ENCODE measurements at regions not wholly inside any gene's neighbourhood (a gene's known extent, or its start where the extent isn't known, plus 50 kb on each side); places are given as distances from the start of the nearest gene placed in this dataset.
"Not testable (repeated sequence)": the region's sequence is repeated elsewhere in the genome, so short reads cannot be mapped to it uniquely, and the experiment has no call there.

DNA sequence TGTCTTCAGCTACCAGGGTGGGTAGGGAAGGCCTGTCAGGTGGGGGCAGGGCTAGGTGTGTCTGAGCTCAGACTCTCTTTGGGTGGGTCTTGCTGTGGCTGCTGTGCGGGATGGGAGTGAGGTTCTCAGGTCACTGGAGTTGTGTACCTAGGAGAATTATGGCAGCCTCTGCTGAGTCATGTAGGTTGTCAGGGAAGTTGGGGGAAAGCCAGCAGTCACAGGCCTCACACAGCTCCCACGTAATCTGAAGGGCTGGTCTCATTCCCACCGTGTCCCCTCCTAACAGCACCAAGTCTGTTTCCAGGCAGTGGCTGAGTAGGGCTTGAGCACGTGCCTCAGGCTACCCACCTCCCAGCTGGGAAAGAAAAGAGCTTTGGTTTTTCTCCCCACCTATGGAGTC, 67.0 kb downstream of the CHCHD4 start:
- no peak for DNase-seq (ENCODE audit: low read depth)

GRCh38 chr3:14047841-14048240, 76.8 kb downstream of the CHCHD4 start:
- DNase-seq (ENCODE audit: low read depth): no peak

DNA sequence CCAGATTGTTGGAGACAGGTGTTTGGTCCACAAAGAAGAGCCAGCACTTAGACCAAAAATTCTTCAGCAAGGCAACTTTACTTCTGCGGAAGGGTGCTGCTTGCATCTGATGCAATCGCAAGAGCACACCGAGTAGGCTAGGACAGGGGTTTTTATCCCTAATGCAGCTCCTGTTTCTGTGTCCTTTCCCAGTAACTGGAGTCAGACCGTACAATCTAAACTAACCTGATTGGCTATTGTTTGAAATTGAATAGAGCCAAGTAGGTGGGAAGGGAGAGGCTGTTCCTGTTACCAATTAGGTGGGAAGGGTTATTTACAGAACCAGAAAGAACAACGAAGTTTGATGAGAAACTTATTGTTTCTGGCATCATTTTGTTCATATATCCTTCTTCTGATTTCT, 77.6 kb downstream of the CHCHD4 start:
- no peak for DNase-seq (ENCODE audit: low read depth)

DNA sequence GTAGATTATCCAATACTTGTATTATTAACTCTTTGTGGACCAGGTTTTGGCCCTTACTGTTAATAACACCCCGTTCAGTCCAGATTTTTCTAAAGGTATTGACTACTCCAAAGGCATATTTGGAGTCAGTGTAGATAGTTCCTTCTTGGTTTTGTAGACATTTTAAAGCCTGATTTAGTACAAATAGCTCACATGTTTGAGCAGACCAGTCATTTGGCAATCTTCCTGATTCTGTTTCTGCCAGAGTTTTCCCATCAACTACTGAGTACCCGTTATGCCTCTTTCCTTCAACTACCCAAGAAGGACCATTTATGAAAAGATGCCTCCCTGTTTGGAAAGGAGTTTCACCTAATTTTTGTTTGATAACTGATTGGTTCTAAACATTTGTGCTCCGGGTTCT, 82.0 kb downstream of the CHCHD4 start:
- peak; percentile 20 for DNase-seq (ENCODE audit: low read depth)

DNA sequence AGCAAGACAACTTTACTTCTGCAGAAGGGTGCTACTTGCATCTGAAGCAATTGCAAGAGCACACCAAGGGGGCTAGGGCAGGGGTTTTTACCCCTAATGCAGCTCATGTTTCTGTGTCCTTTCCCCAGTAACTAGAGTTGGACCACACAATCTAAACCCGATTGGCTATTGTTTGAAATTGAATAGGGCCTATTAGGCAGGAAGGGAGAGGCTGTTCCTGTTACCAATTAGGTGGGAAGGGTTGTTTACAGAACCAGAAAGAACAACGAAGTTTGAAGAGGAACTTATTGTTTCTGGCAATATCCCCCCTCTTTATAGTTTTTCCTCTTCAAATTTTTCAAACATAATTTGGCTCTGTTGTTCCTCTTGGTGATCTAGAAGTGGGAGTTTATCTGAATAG, 85.5 kb downstream of the CHCHD4 start:
- no peak for DNase-seq (ENCODE audit: low read depth)

DNA sequence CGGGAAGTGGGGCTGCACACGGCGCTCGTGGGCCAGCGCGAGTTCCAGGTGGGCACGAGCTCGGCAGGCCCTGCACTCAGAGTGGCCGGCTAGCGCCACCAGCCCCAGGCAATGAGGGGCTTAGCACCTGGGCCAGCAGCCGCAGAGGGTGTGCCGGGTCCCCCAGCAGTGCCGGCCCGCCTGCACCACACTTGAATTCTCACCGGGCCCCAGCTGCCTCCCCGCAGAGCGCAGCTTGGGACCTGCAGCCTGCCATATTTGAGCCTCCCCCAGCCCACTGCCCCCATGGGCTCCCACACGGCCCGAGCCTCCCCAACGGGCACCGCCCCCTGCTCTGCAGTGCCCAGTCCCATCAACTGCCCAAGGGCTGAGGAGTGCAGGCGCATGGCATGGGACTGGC, 87.5 kb downstream of the CHCHD4 start:
- DNase-seq (ENCODE audit: low read depth): no peak

- no peak for DNase-seq (ENCODE audit: low read depth)
These were observed 91.6 kb downstream of the CHCHD4 start for GRCh38 chr3:14033023-14033422.

GRCh38 chr3:14031271-14031670, 93.4 kb downstream of the CHCHD4 start:
- peak; percentile 37 for DNase-seq (ENCODE audit: low read depth)

DNA sequence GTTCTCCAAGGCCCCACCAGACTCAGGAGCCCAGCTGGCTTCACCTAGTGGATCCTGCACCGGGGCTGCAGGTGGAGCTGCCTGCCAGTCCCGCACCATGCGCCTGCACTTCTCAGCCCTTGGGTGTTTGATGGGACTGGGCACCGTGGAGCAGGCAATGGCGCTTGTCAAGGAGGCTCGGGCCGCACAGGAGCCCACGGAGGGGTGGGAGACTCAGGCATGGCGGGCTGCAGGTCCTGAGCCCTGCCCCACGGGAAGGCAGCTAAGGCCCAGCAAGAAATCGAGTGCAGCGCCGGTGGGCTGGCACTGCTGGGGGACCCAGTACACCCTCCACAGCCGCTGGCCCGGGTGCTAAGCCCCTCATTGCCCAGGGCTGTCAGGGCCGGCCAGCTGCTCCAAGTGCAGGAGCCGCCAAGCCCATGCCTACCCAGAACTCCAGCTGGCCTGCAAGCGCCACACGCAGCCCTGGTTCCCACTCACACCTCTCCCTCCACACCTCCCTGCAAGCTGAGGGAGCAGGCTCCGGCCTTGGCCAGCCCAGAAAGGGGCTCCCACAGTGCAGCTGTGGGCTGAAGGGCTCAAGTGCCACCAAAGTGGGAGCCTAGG, 95.2 kb downstream of the CHCHD4 start:
- DNase-seq (ENCODE audit: low read depth): not testable (repeated sequence)

GRCh38 chr3:14028122-14028521, 96.5 kb downstream of the CHCHD4 start:
- DNase-seq (ENCODE audit: low read depth): not testable (repeated sequence)

GRCh38 chr3:14019459-14019858, 105.2 kb downstream of the CHCHD4 start:
- DNase-seq (ENCODE audit: low read depth): no peak

GRCh38 chr3:14016900-14017475, 107.7 kb downstream of the CHCHD4 start:
- no peak for DNase-seq (ENCODE audit: low read depth)

GRCh38 chr3:14007006-14007405, 117.7 kb downstream of the CHCHD4 start:
- DNase-seq (ENCODE audit: low read depth): no peak

GRCh38 chr3:14001136-14001535, 121.3 kb upstream of the WNT7A start:
- peak; percentile 50 for DNase-seq (ENCODE audit: low read depth)

DNA sequence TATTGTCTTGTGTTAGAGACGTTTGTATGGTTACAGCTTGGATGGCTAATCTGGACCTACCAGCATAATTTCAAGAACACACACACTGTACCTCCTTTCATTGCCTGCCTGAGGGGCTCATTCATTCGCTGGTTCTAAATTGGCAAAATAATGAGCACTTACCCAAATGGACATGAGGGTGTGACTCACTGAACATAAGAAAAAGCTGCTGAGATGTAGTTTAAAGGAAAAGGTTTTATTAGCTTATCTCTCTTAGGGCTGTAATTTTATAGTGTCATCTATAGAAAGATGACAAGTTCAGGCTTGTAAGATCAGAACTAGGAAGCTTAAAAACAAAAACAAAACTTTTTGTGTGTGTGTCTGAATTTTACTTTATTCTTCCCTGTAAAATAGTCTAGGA, 120.7 kb upstream of the WNT7A start:
- DNase-seq (ENCODE audit: low read depth): no peak

- no peak for DNase-seq (ENCODE audit: low read depth)
These were observed 119.0 kb upstream of the WNT7A start for GRCh38 chr3:13998831-13999230.

DNA sequence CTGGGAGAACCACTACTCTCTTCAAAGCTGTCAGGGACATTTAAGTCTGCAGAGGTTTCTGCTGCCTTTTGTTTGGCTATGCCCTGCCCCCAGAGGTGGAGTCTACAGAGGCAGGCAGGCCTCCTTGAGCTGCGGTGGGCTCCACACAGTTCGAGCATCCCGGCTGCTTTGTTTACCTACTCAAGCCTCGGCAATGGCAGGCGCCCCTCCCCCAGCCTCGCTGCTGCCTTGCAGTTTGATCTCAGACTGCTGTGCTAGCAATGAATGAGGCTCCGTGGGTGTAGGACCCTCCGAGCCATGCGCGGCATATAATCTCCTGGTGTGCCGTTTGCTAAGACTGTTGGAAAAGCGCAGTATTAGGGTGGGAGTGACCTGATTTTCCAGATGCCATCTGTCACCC, 115.3 kb upstream of the WNT7A start:
- DNase-seq (ENCODE audit: low read depth): not testable (repeated sequence)

DNA sequence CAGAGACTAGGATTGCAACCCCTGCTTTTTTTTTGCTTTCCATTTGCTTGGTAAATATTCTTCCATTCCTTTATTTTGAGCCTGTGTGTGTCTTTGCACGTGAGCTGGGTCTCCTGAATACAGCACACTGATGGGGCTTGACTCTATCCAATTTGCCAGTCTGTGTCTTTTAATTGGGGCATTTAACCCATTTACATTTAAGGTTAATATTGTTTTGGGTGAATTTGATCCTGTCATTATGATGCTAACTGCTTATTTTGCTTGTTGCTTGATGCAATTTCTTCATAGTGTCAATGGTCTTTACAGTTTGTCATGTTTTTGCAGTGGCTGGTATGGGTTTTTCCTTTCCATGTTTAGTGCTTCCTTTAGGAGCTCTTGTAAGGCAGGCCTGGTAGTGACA, 109.1 kb upstream of the WNT7A start:
- not testable (repeated sequence) for DNase-seq (ENCODE audit: low read depth)

GRCh38 chr3:13976469-13976868, 96.6 kb upstream of the WNT7A start:
- DNase-seq (ENCODE audit: low read depth): no peak

DNA sequence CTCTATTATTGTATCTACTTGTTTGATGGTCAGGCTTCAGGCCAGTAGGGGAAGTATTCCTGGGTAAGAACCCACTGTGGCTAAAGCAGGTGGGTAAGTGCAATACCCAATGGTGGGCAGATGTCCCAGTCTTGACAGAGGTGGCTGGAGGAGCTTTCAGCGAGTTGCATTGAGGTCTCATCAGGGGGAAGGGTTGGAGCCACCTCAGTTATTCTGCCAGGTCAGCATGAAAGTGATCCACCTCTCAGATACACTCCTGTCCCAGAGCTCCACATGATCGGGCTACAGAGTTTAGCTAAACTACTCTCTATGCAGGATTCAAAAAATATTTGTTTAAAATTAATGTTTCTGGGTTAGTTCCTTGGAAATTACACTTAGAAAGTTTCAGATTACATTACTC, 95.8 kb upstream of the WNT7A start:
- DNase-seq (ENCODE audit: low read depth): no peak

- no peak for DNase-seq (ENCODE audit: low read depth)
These were observed 93.0 kb upstream of the WNT7A start for GRCh38 chr3:13972679-13973379.

DNA sequence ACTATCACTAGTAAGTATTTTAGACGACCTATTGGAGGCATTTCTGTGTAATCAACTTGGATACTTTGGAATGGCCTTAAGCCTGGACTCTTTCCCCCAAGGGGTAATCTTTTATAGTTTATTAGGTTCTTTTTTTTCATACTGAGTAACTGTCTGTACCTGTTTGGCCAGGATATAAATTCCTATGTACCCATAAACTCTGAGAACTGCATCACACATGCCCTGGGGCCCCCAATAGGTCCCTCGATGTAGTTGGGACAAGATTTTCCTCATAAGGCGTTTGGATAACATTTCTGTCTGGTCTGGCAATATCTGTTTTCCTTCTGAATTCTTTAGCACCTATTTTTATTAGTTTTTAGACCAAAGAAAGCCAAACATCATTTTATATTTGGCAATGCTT, 86.4 kb upstream of the WNT7A start:
- no peak for DNase-seq (ENCODE audit: low read depth)

DNA sequence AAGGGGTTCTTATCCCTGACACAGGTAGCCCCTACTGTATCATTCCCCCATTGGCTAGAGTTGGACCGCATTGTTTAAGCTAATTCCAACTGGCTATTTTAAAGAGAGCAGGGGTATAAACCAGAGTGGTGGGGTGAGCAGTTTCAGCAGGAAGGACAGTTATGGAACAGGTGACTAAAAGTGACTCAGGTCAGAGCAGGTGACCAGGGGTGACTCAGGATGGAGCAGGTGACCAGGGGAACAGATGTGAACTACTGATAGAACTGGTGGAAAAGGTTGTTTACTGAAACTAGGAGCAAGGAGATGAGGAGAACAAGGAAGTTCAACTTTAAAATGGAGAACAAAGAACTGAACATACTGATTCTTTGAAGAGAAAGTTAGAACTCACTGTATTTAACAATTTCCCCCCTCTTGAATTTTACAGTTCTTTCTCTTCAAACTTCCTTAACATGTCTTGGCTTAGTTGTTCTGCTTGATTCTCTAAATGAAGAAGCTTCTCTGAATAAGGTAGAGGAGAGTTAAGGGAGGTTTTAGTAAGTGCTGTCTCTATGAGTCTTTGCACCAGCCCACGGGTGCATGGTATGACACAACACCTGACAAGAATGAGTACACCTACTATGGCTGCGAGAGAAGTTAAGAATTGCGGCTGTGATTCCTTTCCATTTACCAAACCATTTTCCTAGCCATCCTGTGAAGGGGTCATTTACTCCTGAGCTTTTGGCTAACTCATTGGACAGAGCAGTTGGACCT, 83.4 kb upstream of the WNT7A start:
- no peak for DNase-seq (ENCODE audit: low read depth)

Data from ELR (cell line).